ENCODE measurements at regions not wholly inside any gene's neighbourhood (a gene's known extent, or its start where the extent isn't known, plus 50 kb on each side); places are given as distances from the start of the nearest gene placed in this dataset.
A peak's percentile ranks its signal among the peaks of the same experiment; 100 is the strongest.

DNA sequence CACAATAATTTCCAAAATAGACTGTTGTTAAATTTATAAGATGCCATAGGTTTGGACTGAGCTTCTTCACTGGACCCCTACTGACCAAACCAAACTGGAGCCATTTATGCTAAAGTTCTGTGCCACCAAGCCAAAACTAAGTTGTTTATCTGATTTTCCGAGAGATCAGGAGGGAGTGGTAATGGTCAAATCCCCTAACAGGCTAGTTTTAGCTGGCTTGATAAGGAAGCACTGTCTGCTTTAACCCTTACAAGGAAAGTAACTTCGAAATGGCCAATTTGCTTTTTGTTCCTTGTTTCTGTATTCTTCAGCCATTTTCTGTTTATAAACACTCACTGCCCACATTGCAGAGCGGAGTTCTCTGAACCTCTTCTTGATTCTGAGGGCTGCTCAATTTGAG is 246.8 kb upstream of the TUT7 start:
- H3K9me2 ChIP-seq (replicated peaks; ENCODE audit: low read length), result no peaks in the 10 kb centered on the region
- no peak overlapping the region for H2AFZ ChIP-seq (ENCODE audit: low read length)
- no peak overlapping the region for H3K9ac ChIP-seq (ENCODE audit: low read length)
- H3F3A ChIP-seq (ENCODE audit: low read length, unreplicated experiment), result no peaks in the 10 kb centered on the region
- H4K20me1 ChIP-seq (ENCODE audit: low read length), result no peaks in the 10 kb centered on the region
- CTCF ChIA-PET, result no interaction called here
- H3K36me3 ChIP-seq (ENCODE audit: low read depth, low read length), result no peaks in the 10 kb centered on the region
- no peak for TF ChIP-seq CTCF (conservative IDR thresholded peaks at IDR 0.05; ENCODE audit: low read depth, low read length)
- no peak for TF ChIP-seq EZH2 (IDR thresholded peaks at IDR 0.05; ENCODE audit: low read length, unreplicated experiment)
- no peak for TF ChIP-seq EZH2phosphoT487 (IDR thresholded peaks at IDR 0.05; ENCODE audit: borderline replicate concordance, low read length)
- POLR2A ChIA-PET (ENCODE audit: unreplicated experiment), result no interaction called here
- H3K4me1 ChIP-seq (ENCODE audit: insufficient read depth, low read length), result no peaks in the 10 kb centered on the region
- no peak overlapping the region for H3K4me2 ChIP-seq (ENCODE audit: low read length)
- DNase-seq (no peak), ATAC-seq (no peak)
- no peak overlapping the region for H3K27ac ChIP-seq (ENCODE audit: low read length)
- no TSS peak for BruUV-seq (replicated peaks)
- H3K79me2 ChIP-seq (ENCODE audit: low read length), result no peaks in the 10 kb centered on the region
- H3K27me3 ChIP-seq (ENCODE audit: low read length), result no peaks in the 10 kb centered on the region
- no peaks in the 10 kb centered on the region for H3K9me3 ChIP-seq (ENCODE audit: low read length)
- intact Hi-C loops (cut with micrococcal nuclease), result no loop called here
- H3K4me3 ChIP-seq (ENCODE audit: low read length), result no peak overlapping the region

- intact Hi-C loops (cut with micrococcal nuclease), result no loop called here
- BruUV-seq (replicated peaks), result no TSS peak
- POLR2A ChIA-PET (ENCODE audit: unreplicated experiment), result no interaction called here
- Histone ChIP-seq H2AFZ (ENCODE audit: low read length) (no peak overlapping the region), H3K4me3 (ENCODE audit: low read length) (no peak overlapping the region), H3K9me2 (replicated peaks; ENCODE audit: low read length) (no peaks in the 10 kb centered on the region), H3K27me3 (ENCODE audit: low read length) (no peaks in the 10 kb centered on the region), H3K79me2 (ENCODE audit: low read length) (no peaks in the 10 kb centered on the region), H3K9ac (ENCODE audit: low read length) (no peak overlapping the region), H3K27ac (ENCODE audit: low read length) (no peak overlapping the region), H3F3A (ENCODE audit: low read length, unreplicated experiment) (no peaks in the 10 kb centered on the region), H3K36me3 (ENCODE audit: low read depth, low read length) (no peaks in the 10 kb centered on the region), H3K4me2 (ENCODE audit: low read length) (no peak overlapping the region), H3K4me1 (ENCODE audit: insufficient read depth, low read length) (no peaks in the 10 kb centered on the region), H4K20me1 (ENCODE audit: low read length) (no peaks in the 10 kb centered on the region), H3K9me3 (ENCODE audit: low read length) (no peaks in the 10 kb centered on the region)
- DNase-seq (peak; percentile 2), ATAC-seq (no peak)
- TF ChIP-seq EZH2 (IDR thresholded peaks at IDR 0.05; ENCODE audit: low read length, unreplicated experiment), result no peak
- no peak for TF ChIP-seq EZH2phosphoT487 (IDR thresholded peaks at IDR 0.05; ENCODE audit: borderline replicate concordance, low read length)
- no peak for TF ChIP-seq CTCF (conservative IDR thresholded peaks at IDR 0.05; ENCODE audit: low read depth, low read length)
- CTCF ChIA-PET, result no interaction called here
Measured at GRCh38 chr9:86600291-86600690, 246.1 kb upstream of the TUT7 start.

DNA sequence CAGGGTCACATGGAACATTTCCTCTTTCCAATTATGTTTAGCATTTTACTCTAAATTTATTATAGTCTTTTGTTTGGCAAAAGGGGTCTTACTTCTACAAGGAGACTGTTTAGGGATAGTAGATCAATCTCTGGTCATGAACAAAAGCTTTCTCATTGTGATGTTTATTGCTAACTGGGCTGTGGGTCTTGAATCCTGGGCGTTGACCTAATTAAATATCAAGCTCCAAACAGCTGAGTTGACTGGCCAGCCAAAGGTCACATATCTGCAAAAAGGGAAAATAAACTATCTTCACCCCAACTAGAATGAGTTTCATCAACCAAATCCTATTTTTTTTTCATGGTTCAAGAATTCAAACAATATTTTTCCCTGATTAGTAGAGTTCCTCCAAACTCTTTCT is 245.4 kb upstream of the TUT7 start:
- ATAC-seq (no peak), DNase-seq (no peak)
- POLR2A ChIA-PET (ENCODE audit: unreplicated experiment), result no interaction called here
- TF ChIP-seq EZH2phosphoT487 (IDR thresholded peaks at IDR 0.05; ENCODE audit: borderline replicate concordance, low read length), result no peak
- TF ChIP-seq CTCF (conservative IDR thresholded peaks at IDR 0.05; ENCODE audit: low read depth, low read length), result no peak
- no peak for TF ChIP-seq EZH2 (IDR thresholded peaks at IDR 0.05; ENCODE audit: low read length, unreplicated experiment)
- Histone ChIP-seq H3K4me1 (ENCODE audit: insufficient read depth, low read length) (no peaks in the 10 kb centered on the region), H3K4me3 (ENCODE audit: low read length) (no peak overlapping the region), H3K79me2 (ENCODE audit: low read length) (no peaks in the 10 kb centered on the region), H3K27ac (ENCODE audit: low read length) (no peak overlapping the region), H3K27me3 (ENCODE audit: low read length) (no peaks in the 10 kb centered on the region), H3K9me2 (replicated peaks; ENCODE audit: low read length) (no peaks in the 10 kb centered on the region), H3K4me2 (ENCODE audit: low read length) (no peak overlapping the region), H3K9me3 (ENCODE audit: low read length) (no peaks in the 10 kb centered on the region), H2AFZ (ENCODE audit: low read length) (no peak overlapping the region), H4K20me1 (ENCODE audit: low read length) (no peaks in the 10 kb centered on the region), H3K9ac (ENCODE audit: low read length) (no peak overlapping the region), H3K36me3 (ENCODE audit: low read depth, low read length) (no peaks in the 10 kb centered on the region), H3F3A (ENCODE audit: low read length, unreplicated experiment) (no peaks in the 10 kb centered on the region)
- no TSS peak for BruUV-seq (replicated peaks)
- CTCF ChIA-PET, result no interaction called here
- intact Hi-C loops (cut with micrococcal nuclease), result no loop called here

Measured in PC-3 (cell line).